ENCODE measurements at regions not wholly inside any gene's neighbourhood (a gene's known extent, or its start where the extent isn't known, plus 50 kb on each side); places are given as distances from the start of the nearest gene placed in this dataset.
"Not testable (repeated sequence)": the region's sequence is repeated elsewhere in the genome, so short reads cannot be mapped to it uniquely, and the experiment has no call there.

DNA sequence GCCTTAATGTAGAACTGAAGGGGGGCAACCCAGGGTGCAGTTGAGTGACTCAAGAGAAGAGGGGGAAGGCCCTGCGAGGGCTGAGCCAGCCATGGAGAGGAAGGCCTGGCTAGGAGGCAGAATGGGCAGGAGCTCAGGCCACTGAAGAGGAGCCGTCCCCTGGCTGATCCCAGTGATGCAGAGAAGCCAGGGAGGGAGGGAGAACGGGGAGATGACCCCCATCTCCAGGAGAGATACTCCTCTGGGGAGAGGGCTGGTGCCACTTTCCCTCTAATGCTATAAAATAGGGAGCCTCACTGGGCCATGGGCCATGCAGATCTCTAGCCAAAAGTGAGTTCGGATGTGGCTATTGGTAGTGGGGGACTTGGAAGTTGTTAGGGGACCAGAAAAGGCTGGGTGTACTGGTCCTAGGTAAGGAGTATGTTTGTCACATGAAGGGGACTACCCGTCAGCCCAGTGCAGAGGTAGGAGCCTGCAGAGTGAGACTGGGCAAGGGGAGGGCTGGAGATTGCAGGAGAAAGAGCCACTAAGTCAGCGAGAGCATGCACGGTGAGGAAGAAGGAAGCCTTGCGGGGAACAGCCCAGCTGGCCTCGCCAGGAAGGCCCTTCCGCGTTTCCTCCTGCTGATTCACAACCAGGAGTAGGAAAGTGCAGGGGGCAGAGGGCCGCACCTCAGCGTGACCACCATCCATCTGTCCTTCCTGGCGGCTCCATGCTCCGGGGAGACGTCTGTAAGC is 347.6 kb downstream of the TCERG1L start:
- DNase-seq = no peak

DNA sequence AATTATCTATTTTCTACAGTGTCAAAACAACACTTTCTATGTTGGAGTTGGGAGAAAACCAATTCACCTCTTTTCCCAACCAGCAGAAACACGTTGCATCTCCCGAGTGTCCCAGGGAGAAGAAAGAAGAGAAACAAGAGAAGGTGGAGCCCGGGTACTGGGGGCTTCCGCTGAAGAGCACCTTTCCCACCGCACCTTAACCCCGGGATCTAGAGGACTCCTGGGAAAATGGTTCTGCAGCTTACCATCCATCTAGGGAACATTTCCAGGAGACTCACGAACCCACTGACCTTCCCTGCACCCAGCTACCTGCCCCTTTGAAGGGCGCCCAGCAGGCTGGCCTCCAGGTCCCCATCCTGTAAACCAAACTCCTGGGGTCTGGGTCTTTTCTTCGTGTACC is 346.8 kb downstream of the TCERG1L start:
- DNase-seq = no peak

DNA sequence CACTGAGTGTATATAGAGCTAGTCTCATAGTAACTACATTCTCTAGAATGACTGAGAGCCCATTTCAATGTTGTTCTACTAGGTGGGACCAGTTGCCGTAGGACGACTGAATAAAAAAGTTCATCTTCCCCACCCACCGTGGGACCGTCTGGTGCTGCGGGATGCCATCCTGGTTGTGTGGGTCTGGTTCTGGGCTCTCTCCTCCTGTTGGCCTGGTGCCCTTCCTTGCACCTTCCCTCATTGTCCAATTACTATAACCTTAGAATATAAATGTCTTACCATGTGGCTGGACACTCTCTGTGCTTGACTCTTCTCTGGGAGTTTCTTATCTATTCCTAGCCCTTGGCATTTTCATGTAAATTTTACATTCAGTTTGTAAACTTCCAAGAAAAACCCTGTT is 344.4 kb downstream of the TCERG1L start:
- no peak for DNase-seq

DNA sequence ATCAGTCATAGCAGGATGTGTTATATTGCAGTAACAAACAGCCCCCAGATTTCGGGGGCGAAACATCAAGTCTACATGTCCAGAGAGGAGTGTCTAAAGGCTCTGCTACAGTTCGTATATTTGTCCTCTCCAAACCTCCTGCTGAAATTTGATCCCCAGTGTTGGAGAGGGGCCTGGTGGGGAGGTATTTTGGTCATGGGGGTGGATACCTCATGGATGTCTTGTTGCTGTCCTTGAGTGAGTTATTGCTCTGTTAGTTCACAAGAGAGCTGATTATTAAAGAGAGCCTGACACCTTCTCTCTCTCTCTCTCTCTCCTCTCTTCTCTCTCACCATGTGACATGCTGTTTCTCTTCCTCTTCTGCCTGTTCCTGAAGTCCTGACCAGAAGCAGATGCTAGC is 343.7 kb downstream of the TCERG1L start:
- DNase-seq = no peak

DNA sequence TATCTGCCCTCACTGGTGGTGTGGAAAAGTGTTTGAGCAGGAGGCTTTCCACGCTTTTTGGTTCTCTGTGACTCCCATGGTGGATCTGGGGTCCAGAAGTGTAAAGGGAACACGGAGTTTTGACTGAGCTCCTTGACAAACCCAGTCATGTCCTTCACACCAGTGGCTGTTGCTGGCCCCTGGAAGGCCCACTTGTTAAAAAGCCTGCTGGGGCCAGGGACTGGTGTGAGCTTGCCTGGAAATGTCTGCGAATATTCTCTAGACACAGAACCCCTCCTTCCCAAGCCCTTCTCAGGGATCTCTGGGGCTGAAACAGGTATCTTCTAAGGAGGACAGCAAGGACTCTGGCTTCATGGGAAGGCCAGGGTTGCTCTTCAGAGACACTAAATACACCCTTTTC is 343.0 kb downstream of the TCERG1L start:
- DNase-seq = no peak

DNA sequence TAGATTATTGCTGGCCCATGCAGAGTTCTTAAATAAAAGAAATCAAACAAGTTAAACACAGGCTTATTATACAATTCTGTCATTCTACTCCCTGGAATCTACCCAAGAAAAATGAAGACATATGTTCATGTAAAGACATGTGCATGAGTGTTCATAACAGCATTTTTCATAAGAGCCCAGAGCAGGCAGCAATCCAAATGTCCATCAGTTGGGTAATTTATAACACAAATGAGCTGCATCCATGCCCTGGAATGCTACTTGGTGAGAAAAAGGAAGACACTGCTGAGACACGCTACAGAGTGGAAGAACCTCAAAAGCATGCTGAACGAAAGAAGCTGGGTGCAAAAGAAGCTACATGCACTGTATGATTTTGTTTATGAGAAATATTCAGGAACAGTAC is 342.6 kb downstream of the TCERG1L start:
- DNase-seq = no peak

DNA sequence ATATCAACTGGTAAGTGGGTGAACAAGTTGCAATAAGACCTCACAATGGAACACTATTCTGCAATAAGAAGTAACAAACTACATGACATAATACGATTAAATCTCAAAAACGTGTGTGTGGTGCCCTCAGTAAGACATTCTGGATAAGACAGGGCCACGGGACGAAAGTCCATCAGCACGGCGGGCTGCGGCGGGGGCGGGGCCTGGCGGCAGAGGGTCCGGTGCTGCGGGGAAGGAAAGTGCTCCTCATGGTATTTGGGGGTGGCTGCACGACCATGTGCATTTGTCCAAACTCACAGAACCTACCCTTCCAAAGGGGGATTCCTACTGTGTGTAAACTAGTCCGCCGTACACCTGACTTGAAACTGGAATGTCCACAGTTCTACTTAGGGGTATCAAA is 341.8 kb downstream of the TCERG1L start:
- DNase-seq = no peak

DNA sequence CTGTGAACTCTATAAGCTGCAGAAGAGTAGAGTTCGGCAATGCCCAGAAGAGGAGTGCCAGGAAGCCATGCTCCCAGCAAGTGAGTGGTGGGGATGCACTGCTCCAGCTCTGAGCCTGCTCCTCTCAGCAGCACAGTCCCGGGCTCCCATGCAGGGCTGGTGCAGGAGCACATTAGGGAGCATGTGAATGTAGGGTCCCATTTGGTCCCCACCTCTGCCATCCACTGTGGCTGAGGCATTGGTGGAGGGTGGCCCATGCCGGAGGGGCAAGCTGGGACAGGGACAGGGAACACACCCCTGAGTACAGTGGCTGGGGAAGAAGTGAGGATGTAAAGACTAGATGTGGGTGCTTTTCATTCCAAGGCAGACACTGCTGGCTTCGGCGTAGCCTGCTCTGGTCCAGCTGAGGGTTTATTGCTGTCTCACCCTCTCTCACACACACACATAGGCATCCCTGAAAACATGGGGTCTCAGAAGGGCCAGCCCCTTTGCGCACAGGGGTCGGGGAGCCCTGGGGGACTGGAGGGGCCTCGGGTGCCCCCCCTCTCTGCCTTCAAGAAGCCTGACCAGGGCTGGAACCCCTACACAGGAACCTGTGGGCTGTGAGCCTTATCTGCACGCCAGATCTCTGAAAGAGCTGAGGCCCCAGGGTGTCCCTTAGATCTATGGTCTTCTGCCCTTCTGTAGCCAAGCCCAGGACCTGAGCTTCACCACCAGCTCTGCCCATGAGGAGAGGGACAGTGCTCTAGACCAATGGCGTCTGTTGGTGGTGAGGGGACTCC is 341.0 kb downstream of the TCERG1L start:
- no peak for DNase-seq

DNA sequence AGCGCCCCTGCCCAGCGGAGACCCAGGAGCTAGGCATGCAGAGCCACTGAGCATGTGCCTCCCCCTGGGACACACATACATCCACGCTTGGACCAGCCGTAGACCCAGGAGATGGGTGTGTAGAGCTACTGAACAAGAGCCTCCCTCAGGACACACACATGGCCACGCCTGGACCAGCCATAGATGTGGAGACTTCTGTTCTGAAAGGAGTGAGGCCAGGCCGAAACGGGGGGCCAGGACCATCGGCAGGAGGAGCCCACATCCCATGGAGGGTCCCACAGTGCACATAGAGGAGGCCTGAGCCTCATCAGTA is 340.4 kb downstream of the TCERG1L start:
- DNase-seq = no peak

DNA sequence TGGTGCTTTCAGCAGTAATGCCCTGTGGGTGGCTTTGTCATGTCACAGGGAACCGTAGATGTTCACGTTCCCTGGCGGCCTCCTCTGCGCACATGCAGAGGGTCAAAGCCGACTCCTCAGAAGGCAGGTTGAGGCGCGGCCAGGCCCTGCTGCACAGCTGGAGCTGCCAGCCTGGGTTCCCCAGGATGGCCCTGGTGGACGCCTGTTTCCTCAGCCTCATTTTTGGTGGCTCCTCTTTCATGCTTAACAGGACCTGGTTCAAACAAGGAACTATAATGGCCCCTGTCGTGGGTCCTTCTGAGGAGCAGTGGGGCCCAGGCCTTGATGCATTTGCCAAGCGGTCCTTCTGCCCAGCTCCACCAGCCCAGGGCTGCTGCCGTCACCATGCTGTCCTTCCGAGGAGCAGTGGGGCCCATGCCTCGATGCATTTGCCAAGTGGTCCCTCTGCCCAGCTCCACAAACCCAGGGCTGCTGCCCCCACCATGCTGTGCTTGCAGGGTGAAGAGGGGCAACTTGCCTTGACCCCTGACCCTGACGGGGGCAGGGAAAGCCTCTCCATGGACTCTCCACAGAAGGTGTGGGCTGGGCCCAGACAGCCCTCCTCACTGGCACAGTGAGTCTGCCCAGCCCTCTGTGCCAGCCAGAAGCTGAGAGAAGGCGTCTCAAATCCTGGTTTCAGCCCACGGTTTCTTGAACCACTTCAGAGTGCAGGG is 338.2 kb downstream of the TCERG1L start:
- no peak for DNase-seq

DNA sequence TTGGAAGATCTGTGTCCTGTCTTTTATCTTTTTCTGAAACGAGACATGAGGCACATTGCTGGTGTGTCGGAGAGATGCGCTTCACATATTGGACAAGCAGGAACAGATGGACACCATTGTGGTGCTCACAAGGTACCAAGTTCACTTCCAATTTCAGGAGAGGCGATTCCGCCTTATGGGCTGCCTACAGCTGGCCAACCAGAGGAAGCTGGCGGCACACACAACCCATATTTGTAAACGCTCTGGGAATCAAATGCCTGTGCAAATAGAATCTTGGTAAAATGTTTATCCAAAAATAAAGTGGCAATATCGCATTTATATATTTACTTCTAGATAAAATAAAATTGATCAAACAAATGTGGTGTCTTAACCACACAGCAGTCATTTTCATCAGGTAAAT is 337.4 kb downstream of the TCERG1L start:
- no peak for DNase-seq

DNA sequence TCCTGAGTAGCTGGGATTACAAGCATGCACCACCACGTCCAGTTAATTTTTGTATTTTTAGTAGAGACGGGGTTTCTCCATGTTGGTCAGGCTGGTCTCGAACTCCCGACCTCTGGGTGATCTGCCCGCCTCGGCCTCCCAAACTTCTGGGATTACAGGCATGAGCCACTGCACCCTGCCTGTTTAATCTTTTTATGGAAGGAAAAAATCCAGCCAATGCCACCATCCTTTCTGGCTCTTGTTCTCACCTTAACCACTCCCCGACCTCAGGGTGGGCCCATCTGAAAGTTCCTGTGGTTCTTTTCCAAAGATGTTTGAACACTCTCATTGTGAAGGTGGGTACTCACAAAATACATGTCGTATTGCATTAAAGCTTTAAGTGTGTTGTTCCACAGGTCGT is 336.2 kb downstream of the TCERG1L start:
- not testable (repeated sequence) for DNase-seq

DNA sequence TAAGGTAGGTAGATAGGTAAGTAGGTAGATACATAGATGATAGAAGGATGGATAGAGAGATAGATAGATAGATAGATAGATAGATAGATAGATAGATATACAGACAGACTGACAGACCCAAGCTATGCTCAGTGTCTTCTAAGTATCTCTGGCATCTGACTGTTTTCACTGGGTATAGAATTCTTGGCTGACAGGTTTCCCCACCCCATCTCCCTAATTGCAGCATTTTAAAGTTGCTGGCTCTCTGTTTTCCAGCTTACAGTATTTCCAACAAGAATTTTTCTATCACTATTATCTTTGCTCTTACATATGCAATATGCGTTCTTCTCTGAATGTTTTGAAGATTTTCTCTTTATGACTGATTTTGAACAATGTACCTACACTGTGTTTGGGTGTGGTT is 328.7 kb downstream of the TCERG1L start:
- DNase-seq = no peak

DNA sequence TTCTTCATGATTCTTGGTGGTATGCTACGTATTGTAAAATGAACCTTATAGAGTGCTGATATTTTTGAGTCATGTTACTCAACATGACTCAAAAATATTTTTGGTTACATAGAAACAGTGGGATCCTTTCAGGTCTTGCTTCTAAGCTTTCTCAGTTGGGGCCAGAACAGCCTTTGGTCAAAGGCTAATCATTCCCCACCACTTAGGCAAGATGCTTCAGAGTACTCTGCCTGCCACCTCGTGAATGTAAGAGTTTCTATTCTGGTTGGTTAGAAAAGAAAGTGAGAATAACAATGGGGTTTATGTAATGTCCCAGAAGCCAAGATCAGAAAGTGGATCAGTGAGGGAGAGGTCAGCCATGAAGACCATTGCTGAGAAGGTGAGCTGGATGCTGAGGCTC is 327.8 kb downstream of the TCERG1L start:
- DNase-seq = no peak

DNA sequence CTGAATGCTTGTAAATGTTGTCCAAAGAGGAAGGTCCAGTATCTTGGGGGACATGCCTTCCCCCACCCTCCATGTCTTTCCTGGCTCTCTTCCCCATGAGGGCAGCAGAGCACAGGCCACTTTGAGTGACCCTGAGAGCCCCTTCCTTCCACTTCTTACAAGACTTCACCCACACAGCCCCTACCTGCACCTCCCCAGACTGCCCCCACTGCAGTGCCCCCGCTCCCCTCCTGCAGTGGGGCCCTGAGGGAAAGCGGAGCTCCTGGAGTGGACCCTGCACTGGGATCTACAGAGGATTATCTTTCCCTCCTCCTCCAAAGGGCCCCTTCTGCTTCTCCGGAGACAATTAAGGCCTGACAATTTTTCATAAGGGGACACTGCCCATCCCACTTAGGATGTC is 326.8 kb downstream of the TCERG1L start:
- no peak for DNase-seq

DNA sequence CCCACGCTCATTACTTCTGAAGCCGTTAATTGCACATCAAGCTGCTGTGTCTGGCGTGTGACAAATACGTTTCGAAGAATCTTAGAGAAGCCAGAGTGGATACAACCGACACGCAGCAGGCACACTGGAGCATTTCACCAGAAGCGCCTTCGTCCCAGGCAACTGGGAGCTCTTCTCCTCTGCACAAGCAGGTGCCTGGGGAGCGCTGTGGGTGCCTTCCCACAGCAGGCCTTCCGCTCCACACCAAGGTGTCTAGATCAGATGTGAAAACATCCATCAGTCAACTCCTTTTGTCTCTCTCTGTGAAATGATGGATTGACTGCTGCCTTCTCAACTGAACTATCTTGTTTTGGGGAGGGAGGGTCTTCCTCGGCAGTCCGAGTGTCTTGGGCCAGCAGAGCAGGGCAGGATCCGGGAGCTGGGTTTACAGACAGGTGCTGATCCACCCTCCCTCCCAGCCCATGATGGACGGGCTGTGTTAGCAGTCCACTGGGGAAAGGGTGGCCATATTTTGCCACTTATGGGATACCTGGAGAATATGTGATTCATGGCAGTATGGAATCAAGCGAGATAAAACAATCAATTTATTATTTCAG is 326.3 kb downstream of the TCERG1L start:
- DNase-seq = no peak

DNA sequence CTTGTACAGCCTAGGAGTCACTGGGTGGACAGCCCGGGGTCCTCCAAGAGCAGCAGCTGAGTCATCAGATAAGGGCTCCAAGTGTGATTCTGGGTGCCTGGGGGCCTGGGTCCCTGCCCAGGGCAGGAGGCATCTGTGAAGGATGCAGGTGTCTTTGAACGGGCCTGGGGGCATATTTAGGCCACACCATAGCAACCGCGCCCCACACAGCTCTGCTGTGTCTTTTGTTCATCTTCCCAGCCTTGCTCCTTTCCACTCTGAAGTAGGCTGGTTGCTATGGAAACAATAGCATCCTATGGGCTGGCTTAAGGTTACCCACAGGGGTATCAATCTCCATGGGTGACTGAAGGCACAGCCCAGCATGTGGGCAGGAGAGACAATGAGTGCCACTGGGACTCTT is 324.7 kb downstream of the TCERG1L start:
- DNase-seq = no peak

DNA sequence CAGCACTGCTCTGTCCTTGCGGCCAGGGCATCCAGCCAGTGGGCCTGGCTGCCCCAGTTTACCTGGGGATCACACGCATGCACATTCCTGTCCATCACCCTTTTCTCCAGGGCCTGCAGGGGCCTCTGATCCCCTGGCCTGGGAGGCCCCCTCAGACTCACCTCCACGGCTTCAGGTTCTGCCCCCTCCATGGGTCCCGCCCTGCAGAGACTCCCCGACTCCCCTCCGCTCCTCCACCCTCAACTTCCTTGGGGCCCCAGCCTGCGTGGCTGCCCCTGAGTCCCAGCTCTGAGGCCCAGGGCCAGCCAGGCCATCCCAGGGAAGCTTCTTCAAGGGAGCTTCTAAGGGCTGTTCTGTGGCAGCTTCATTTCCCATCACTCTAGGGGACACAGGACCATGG is 324.1 kb downstream of the TCERG1L start:
- DNase-seq = no peak

DNA sequence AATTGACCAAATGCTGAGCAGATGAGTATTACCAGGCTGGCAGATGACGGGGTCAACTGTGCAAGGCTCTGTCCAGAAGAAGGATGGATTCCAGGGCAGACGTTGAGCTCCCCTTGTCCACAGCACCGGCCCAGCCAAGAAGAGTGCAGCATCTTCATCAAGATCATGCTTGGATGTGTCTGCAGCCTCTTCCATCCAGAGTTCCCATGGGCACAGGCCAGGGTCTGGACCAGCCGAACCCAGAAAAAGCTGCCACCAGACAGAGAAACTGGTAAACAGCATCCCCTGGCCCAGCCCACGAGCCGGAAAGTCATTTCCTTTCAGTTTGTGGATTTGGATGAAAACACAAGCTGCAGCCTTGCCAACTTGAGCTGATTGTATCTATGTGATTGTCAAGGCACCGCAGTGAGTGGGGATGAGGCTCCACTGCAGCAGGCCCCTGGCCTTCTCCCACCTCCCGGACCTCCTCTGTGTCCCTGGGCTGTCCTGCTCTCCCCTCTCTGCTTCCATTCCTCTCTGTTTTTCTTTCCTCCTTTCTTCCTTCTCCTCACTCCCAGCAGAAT is 321.8 kb downstream of the TCERG1L start:
- DNase-seq = no peak

DNA sequence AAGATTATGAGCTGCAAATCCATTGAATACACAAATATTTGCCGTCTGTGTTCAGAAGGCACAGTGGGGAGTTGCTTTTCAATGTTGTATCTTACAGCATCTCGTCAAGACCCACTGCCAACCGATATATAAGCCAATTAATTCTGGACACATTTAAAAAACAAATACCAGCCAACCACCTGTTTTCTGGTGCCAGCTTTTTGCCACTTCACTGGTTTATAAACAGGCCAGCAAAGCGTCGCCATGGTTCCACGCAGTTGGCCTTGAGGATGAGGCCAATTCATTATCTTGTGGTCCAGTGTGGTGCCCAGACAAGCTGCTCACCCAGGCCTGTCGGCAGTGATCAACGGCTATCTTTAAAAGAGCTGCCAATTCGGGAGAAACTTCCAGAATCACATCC is 321.0 kb downstream of the TCERG1L start:
- no peak for DNase-seq

DNA sequence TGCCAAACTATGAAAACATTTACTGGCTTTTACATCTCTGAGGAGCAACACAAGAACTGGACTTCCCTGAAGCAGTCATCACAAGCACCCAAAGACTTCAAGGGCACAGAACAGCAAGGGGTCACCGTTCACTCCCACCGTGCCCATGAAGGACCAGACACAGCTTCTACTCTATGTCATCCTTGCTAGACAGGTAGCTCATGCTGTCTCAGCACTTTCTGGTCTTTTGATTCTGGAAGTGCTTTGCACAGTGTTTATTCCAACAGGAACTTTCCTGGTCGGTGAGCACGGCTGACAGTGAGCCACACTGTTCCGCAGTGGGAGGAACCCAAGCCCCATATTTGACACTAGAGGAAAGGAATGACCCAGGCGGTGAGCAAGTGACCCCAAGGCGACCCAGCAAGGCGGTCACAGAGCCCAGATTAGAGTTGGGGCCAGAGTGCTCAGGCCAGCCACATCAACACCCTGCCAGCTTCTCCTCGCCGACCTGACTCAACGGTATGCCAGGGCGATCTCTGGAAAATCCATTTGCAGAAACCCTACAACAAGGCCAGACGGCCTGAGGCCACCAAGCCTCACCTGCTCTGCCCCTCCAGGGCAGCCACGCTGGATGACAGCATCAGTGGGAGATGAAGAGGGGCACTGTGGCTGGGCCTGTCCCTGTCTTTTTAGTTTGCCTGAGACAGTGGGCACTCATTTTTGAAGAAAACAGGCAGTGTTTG is 318.6 kb downstream of the TCERG1L start:
- no peak for DNase-seq

DNA sequence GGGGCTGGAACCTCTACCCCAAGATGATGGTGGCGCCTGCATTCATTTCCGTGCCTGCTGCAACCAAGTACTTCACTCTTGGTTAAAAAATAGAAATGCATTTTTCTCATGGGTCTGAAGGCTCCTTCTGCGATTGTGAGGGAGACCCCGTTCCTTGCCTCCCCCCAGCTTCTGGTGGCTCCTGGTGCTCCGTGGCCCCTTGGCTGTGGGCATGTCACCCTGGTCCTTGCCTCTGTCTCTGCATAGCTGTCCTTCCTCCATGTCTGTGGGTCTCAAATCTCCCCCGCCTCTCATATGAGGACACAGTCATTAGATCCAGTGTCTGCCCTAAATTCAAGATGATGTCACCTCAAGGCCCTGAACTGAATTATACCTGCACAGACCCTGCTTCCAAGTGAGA is 317.9 kb downstream of the TCERG1L start:
- no peak for DNase-seq

DNA sequence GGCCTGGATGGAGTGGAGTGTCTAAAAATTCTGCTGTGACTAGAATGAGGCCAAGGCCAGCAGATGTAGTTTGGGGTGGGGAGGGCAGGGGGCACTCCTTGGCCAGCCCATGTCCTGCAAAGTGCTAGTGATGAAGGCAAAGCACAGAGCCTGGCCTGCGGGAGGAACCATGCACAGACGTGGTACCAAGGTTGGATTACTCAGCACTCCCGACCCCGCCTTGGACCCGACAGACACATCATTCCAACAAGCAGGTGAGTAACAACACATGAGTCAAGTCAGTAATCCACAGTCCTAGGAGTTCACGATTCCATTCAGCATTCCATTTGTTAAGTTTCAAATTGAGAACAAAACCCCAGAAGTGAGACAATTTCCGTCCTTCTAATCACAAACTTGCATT is 317.3 kb downstream of the TCERG1L start:
- no peak for DNase-seq
